Hepatocyte (in vitro differentiated cells): ENCODE measurements at regions not wholly inside any gene's neighbourhood (a gene's known extent, or its start where the extent isn't known, plus 50 kb on each side); places are given as distances from the start of the nearest gene placed in this dataset.

Source experiments
- DNase-seq: peaks from one replicate; pipeline ENCODE4 v3.0.0-alpha.2; 2016; ENCODE audit warnings: low spot score
- H2AFZ ChIP-seq: fragments of 200-600 bp; sonication (generic); 2 replicates; pipeline ENCODE4 v1.6.0; 2016; ENCODE audit warnings: antibody characterized with exemption, mild to moderate bottlenecking
- H3K27ac ChIP-seq: fragments of 200-600 bp; sonication (generic); 2 replicates; pipeline ENCODE4 v1.5.1; 2016; ENCODE audit warnings: mild to moderate bottlenecking
- H3K27me3 ChIP-seq: fragments of 200-600 bp; sonication (generic); 2 replicates; pipeline ENCODE4 v1.6.1; 2016
- H3K36me3 ChIP-seq: fragments of 200-600 bp; sonication (generic); replicated peaks from 2 replicates; pipeline ENCODE4 v1.5.1; 2016; ENCODE audit warnings: low read depth; ENCODE audit not compliant: insufficient read depth
- H3K4me1 ChIP-seq: fragments of 200-600 bp; sonication (generic); 2 replicates; pipeline ENCODE4 v1.5.1; 2016; ENCODE audit warnings: mild to moderate bottlenecking, moderate library complexity; ENCODE audit not compliant: insufficient read depth
- H3K4me2 ChIP-seq: fragments of 200-600 bp; sonication (generic); 2 replicates; pipeline ENCODE4 v1.6.0; 2016
- H3K4me3 ChIP-seq: fragments of 200-600 bp; sonication (generic); 2 replicates; pipeline ENCODE4 v1.5.1; 2016; ENCODE audit warnings: mild to moderate bottlenecking
- H3K79me2 ChIP-seq: fragments of 200-600 bp; sonication (generic); 2 replicates; pipeline ENCODE4 v1.6.0; 2017; ENCODE audit warnings: mild to moderate bottlenecking
- H3K9me2 ChIP-seq: fragments of 200-600 bp; sonication (generic); replicated peaks from 2 replicates; pipeline ENCODE4 v1.6.0; 2017; ENCODE audit warnings: mild to moderate bottlenecking; ENCODE audit not compliant: insufficient read depth
- H3K9me3 ChIP-seq: fragments of 200-600 bp; sonication (generic); 2 replicates; pipeline ENCODE4 v1.5.1; 2016; ENCODE audit warnings: low read depth, mild to moderate bottlenecking
- H4K20me1 ChIP-seq: fragments of 200-600 bp; sonication (generic); 2 replicates; pipeline ENCODE4 v1.6.0; 2016; ENCODE audit warnings: mild to moderate bottlenecking; ENCODE audit not compliant: insufficient read depth, poor library complexity, severe bottlenecking
- EZH2 ChIP-seq: fragments of 200-600 bp; sonication (generic); IDR thresholded peaks from 2 replicates; pipeline ENCODE4 v1.6.1; 2016; ENCODE audit warnings: antibody characterized with exemption, mild to moderate bottlenecking, borderline replicate concordance
- EZH2phosphoT487 ChIP-seq: fragments of 200-600 bp; sonication (generic); IDR thresholded peaks from one replicate; pipeline ENCODE4 v1.6.1; 2018; ENCODE audit warnings: antibody characterized with exemption, mild to moderate bottlenecking, low read depth, moderate library complexity; ENCODE audit not compliant: unreplicated experiment, severe bottlenecking
- WGBS: methylation state at CpG from one replicate; pipeline ENCODE4 v1.1.6; 2016; ENCODE audit warnings: low lambda C conversion rate; ENCODE audit errors: missing lambda C conversion rate; 5-methylcytosine and 5-hydroxymethylcytosine counted together
- TF ChIP-seq, protein P1 (sequence below): fragments of 200-600 bp; sonication (generic); IDR thresholded peaks from 2 replicates; pipeline ENCODE4 v1.5.1; 2016; ENCODE audit warnings: antibody characterized with exemption, mild to moderate bottlenecking; ENCODE audit not compliant: poor library complexity

DNA sequence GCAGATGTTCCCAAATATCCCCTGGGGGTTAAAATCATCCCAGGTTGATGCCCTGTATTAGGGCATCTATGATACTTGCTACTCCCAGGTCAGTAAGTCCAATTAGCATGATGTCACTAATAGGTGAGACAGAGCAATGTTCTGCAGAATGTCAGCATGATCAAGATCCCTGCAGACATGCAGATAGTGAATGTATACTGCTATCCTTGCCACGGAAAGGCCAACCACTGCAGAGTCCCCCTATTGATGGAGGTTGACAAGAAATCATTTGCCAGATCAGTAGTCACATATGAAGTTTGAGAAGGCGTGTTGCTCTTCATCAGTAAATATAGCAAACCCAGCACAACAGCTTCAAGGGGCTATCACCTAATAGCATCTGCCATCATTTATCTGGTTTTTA lies 97.4 kb downstream of the SETD4 start:
- TF ChIP-seq EZH2phosphoT487 (no peak), EZH2 (no peak)
- TF ChIP-seq, protein P1, sequence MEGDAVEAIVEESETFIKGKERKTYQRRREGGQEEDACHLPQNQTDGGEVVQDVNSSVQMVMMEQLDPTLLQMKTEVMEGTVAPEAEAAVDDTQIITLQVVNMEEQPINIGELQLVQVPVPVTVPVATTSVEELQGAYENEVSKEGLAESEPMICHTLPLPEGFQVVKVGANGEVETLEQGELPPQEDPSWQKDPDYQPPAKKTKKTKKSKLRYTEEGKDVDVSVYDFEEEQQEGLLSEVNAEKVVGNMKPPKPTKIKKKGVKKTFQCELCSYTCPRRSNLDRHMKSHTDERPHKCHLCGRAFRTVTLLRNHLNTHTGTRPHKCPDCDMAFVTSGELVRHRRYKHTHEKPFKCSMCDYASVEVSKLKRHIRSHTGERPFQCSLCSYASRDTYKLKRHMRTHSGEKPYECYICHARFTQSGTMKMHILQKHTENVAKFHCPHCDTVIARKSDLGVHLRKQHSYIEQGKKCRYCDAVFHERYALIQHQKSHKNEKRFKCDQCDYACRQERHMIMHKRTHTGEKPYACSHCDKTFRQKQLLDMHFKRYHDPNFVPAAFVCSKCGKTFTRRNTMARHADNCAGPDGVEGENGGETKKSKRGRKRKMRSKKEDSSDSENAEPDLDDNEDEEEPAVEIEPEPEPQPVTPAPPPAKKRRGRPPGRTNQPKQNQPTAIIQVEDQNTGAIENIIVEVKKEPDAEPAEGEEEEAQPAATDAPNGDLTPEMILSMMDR = no peak
- Histone ChIP-seq H3K9me3 (no peaks in the 10 kb centered on the region), H3K9me2 (no peaks in the 10 kb centered on the region), H3K4me1 (no peaks in the 10 kb centered on the region), H3K27me3 (no peaks in the 10 kb centered on the region), H3K36me3 (no peaks in the 10 kb centered on the region), H2AFZ (no peak overlapping the region), H3K79me2 (no peaks in the 10 kb centered on the region), H4K20me1 (no peaks in the 10 kb centered on the region), H3K4me2 (no peak overlapping the region), H3K4me3 (no peak overlapping the region), H3K27ac (no peak overlapping the region)
- 51% methylated on average over 2 of the region's 2 CpGs for WGBS
- no peak for DNase-seq

DNA sequence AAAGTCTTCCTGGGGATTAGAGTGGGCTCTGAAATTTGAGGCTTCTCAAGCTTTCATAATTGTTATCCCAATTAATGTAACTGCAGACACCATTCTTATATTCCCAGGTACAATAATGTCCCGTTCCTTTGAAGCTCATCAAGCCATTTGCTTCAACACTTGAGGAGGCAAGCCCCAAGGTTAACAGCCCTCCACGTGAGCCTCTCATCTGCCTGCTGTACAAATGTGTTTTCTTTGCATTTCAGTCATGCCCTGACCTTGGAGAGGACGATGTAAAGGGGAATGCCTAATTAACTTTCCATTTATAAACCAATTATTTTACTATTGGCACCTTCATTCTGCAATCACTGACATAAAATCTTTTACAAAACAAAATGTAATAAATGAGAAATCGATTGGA lies 106.3 kb downstream of the SETD4 start:
- 52% methylated on average over 4 of the region's 4 CpGs for WGBS
- Histone ChIP-seq H2AFZ (no peak overlapping the region), H3K79me2 (no peaks in the 10 kb centered on the region), H3K4me2 (no peak overlapping the region), H3K9me3 (no peaks in the 10 kb centered on the region), H3K27me3 (no peaks in the 10 kb centered on the region), H3K27ac (peak overlapping the region; percentile 77), H4K20me1 (no peaks in the 10 kb centered on the region), H3K4me1 (peaks cover 9% of the 10 kb centered on the region), H3K4me3 (no peak overlapping the region), H3K36me3 (no peaks in the 10 kb centered on the region), H3K9me2 (no peaks in the 10 kb centered on the region)
- TF ChIP-seq EZH2 = no peak
- peak; percentile 28 for DNase-seq

DNA sequence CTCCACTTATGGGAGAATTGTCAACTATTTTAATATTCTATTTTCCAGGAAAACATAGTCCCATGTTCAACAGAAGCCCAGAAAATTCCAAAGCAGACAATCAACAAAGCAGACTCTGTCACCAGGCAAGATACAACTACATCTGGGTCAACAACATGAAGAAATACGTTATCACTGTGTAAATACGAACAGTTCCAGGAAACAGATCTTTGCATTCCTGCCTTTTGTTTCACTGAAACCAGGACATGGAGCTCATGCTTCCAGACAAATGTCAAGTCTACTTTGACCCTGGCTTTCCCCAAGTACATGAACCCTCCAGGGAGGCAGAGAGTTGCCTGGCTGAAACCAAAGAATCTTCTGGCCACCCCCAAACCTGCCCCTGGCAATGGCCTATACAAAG lies 106.7 kb downstream of the SETD4 start:
- Histone ChIP-seq H3K4me2 (no peak overlapping the region), H3K36me3 (no peaks in the 10 kb centered on the region), H3K9me2 (no peaks in the 10 kb centered on the region), H3K9me3 (no peaks in the 10 kb centered on the region), H3K79me2 (no peaks in the 10 kb centered on the region), H3K27me3 (no peaks in the 10 kb centered on the region), H3K4me3 (no peak overlapping the region), H3K4me1 (peaks cover 9% of the 10 kb centered on the region), H2AFZ (no peak overlapping the region), H3K27ac (peak overlapping the region; percentile 77), H4K20me1 (no peaks in the 10 kb centered on the region)
- DNase-seq = peak; percentile 40
- TF ChIP-seq EZH2 = no peak
- TF ChIP-seq, protein P1 = no peak
- TF ChIP-seq EZH2phosphoT487 = no peak
- WGBS = 33% methylated on average over 2 of the region's 2 CpGs

DNA sequence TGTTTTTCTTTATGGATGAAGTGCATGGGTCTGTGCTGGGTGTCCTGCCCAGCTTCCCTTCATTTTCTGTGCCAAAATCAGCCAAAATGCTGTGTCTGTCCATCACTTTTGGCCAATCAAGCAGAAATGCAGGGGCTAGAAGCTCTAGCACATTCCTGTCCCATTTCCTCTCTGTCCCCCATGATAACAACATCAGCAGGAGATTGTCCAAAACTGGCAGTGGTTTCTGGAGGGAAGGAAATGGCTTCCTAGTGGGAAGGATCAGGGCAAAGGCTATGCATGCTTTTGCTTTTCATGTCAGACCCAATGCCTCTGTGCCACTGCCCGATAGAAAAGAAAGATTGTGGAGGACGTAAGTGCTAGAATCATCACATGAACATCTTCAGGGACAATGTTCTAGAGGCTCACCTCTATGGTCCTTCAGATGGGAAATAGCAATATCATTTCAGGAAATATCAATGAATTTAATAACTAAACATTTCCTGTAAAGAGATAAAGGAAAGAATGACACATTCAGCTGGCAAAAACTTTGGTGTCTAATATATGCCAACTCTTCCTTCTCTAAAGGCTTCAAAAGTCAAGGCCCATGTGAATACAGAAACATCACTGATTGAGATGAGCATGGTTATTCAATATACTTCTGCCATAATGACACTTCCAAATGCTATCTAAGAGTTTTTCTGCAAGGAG lies 107.5 kb downstream of the SETD4 start:
- Histone ChIP-seq H3K27me3 (no peaks in the 10 kb centered on the region), H3K27ac (peak overlapping the region; percentile 31)
- WGBS = 100% methylated on average over 2 of the region's 2 CpGs

More for the DNA sequence above, 107.5 kb downstream of the SETD4 start:
- Histone ChIP-seq H3K9me3 (no peaks in the 10 kb centered on the region), H3K4me1 (peaks cover 9% of the 10 kb centered on the region), H3K79me2 (no peaks in the 10 kb centered on the region), H3K4me2 (no peak overlapping the region), H4K20me1 (no peaks in the 10 kb centered on the region), H2AFZ (no peak overlapping the region), H3K9me2 (no peaks in the 10 kb centered on the region), H3K36me3 (no peaks in the 10 kb centered on the region), H3K4me3 (no peak overlapping the region)
- TF ChIP-seq EZH2 (no peak), EZH2phosphoT487 (no peak)
- TF ChIP-seq, protein P1 = no peak
- no peak for DNase-seq
